T-helper 1 cell (primary cell): ENCODE measurements at regions not wholly inside any gene's neighbourhood (a gene's known extent, or its start where the extent isn't known, plus 50 kb on each side); places are given as distances from the start of the nearest gene placed in this dataset.
"Not testable (repeated sequence)": the region's sequence is repeated elsewhere in the genome, so short reads cannot be mapped to it uniquely, and the experiment has no call there.

Experiments
- DNase-seq, 5 donors: peaks; one replicate each; pipeline ENCODE4 v3.0.0-alpha.2; 2012 to 2020

DNA sequence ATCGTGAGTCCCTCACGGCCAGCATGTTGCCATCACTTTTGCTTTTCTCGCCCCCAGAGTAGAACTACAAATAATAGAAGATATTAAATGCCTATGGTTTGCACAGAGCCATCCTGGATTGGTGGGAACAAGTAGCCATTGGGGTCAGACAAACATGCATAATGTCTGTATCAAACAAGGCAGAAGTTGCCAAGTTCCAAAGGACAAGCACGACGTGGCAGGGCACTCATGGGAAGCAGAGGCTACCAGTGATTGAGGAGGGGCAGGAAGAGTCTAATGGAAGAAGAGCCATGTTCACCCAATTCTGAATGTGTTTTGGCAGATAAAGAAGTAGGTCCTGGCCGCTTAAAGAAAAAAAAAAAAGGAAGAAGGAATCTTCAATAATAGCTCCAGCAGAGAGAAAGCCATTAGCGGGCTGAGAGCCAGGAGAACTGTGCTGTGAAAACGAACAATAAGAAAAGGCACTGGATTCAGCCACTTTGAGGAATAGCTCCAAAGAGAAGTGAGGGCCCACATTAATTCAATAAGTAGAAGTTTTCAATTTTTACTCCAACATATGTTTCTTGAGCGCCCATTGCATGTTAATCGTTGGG lies 153.7 kb upstream of the ADCY2 start:
- DNase-seq: no peak

DNA sequence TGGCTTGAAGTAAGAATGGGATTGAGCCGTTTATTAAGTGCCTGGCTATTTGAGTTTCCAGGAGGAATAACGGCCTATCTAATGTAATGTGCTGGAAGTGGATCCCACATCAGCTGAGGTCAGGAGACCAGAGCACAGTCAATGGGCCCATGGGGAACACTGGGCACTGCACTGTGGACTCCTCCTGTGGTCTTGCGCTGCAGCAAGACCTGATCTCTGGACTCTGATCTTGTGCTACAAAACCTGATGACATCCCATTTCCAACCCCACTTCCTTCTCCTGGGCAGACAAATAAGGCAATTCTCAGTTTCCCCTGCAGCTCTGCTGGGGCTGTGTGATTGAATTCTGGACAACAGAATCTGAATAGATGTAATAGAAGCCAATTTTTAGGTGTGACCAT lies 151.7 kb upstream of the ADCY2 start:
- DNase-seq: no peak

DNA sequence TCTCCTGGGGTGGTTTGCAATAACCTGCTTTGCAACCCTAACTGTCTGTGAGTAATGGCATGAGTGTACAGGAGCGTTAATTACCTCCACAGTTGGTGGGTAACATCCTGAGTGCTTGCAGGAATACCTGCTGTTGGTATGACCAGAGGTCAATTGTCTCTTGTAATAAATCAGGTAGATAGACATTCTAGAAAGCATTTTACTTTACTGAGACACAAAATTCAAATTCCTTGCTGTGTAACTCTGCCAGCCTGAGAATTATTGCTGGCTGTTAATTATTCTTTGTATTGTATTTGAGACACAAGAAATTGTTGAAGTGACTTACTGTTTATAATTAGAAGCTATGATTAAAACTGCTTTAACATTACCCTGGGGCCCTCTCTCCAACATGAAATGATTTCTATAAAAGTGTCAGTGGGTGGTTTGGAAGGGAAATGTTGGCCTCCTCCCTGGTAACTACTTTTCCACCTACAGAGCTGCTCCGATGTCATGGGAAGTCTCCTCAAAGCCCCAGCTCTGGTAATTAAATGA lies 150.8 kb upstream of the ADCY2 start:
- no peak for DNase-seq

DNA sequence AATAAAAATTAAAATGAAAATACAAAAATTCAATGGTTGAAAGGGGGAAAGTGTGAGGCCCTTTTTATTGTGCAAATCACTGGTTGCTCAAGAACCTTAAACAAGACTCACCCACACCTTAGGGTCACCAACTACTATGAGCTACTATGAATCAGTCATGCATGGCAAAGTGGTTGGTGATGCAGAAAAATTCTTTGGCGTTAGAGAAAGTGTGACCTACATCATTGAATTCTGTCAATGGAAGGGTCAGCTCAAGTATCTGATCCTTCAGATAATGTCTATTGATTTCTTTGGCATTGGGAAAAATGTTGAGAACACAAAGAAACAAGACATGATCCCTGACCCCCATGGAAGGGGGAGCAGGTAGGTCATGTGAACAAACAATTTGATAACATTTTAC lies 149.7 kb upstream of the ADCY2 start:
- no peak for DNase-seq

DNA sequence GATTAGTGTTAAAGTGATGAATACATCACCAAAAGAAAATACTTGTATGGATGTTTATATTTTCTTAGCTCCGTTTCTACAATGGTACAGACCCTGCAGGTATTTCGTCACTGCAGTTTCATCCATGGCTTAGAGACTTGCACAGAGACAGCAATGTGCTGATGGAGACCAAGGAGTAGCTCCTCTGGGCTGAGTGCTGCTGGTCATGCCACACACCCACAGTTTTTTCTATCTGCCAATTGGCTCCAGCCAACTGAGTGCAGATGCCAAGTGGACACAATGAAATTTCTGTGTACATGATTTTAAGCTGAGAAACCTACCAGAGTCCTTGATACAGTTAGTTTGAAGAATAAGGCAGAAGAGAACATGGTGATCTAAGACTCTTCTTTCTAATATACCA lies 145.9 kb upstream of the ADCY2 start:
- DNase-seq: no peak

DNA sequence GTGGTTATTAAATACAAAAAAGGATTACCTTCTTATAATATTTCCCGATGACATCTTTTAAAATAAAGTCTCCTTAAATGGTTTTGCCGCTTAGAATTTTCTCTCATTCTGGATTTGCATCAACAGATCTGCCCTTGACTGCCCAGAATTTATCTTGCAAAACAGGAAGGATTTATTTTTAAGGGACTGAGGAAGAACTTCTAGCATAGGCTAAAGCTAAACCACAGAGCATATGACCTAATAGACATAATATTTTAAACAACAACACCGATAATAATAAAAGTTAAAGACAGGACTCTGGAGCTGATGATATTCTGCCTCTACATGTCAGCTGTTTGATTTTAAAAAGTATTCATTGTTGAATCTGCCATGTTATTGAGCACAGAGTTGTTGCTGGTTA lies 145.3 kb upstream of the ADCY2 start:
- DNase-seq: no peak

DNA sequence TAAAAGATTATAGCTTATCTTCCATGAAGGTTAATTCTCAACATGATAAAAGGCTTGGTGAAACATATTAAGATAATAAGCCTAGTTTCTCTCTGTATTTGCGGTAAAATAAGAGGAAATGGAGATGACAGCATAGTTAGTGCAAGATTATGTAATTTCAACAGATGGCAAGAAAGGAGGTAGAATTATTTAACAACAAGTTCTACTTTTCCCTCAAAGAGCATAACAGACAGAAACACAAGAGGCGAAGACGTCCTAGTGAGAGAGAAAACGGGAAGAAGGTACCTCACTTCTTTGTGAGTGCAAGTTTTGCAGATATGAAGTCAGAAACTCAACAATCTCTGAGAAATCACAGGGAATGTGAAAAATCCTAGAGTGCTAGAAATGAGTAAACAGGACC lies 144.8 kb upstream of the ADCY2 start:
- DNase-seq: no peak

DNA sequence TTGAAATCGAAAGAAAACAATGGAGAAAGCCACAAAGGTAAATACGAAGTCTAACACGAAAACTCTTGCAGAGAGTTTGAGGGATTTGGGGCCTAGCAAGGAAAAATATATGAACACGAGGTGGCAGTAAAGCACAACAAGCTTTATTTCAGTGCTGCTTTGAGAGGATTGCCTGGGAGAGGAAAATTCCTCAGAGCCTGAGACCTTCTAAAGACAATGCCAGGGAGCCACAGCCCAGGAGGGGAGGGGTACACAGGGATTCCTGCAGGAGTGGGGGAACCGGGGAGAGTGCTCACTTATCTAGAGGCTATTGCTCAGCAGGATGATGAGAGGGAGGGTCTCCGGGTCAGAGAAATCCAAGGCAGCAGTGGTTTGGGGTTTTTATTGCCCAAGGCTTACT lies 134.9 kb upstream of the ADCY2 start:
- peak in 1 of 5 donors; percentile 2 for DNase-seq

DNA sequence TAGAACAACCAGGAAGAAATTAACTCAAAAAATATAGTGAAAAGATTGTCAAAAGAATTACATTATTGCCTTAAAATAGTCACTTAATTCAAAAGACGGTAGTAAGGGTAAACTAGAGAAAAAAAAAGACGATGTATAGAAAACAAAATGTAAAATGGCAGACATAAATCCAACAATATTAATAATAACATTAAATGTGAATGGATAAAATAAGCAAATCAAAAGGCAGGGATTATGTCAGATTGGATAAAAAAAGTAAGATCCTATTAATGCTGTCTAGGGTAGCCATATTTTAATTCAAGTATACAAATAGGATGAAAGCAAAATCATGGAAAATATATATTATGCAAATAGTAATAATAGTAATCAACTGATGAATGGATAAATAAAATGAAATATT lies 134.0 kb upstream of the ADCY2 start:
- no peak for DNase-seq

DNA sequence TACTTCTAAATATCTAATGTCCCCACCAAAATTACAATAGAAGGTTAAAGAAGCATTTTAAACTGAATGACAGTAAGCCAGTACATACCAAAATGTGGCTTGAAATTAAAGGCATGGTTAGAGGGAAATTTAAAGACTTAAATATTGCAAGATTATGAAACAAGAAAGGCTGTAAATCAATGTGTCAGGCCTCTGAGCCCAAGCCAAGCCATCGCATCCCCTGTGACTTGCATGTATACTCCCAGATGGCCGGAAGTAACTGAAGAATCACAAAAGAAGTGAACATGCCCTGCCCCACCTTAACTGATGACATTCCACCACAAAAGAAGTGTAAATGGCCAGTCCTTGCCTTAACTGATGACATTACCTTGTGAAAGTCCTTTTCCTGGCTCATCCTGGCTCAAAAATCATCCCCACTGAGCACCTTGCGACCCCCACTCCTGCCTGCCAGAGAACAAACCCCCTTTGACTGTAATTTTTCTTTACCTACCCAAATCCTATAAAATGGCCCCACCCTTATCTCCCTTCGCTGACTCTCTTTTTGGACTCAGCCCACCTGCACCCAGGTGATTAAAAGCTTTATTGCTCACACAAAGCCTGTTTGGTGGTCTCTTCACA lies 132.4 kb upstream of the ADCY2 start:
- DNase-seq: not testable (repeated sequence)

DNA sequence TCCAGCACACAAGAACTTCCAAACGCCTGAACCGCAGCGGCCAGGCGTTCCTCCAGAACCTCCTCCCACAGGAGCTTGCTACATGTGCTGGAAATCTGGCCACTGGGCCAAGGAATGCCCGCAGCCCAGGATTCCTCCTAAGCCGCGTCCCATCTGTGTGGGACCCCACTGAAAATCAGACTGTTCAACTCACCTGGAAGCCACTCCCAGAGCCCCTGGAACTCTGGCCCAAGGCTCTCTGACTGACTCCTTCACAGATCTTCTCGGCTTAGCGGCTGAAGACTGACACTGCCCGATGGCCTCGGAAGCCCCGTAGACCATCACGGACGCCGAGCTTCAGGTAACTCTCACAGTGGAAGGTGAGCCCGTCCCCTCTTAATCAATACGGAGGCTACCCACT lies 130.2 kb upstream of the ADCY2 start:
- DNase-seq: not testable (repeated sequence)

DNA sequence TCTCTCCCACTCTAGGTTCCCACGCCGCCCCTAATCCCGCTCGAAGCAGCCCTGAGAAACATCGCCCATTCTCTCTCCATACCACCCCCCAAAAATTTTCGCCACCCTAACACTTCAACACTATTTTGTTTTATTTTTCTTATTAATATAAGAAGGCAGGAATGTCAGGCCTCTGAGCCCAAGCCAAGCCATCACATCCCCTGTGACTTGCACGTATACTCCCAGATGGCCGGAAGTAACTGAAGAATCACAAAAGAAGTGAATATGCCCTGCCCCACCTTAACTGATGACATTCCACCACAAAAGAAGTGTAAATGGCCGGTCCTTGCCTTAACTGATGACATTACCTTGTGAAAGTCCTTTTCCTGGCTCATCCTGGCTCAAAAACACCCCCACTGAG lies 127.2 kb upstream of the ADCY2 start:
- DNase-seq: not testable (repeated sequence)

DNA sequence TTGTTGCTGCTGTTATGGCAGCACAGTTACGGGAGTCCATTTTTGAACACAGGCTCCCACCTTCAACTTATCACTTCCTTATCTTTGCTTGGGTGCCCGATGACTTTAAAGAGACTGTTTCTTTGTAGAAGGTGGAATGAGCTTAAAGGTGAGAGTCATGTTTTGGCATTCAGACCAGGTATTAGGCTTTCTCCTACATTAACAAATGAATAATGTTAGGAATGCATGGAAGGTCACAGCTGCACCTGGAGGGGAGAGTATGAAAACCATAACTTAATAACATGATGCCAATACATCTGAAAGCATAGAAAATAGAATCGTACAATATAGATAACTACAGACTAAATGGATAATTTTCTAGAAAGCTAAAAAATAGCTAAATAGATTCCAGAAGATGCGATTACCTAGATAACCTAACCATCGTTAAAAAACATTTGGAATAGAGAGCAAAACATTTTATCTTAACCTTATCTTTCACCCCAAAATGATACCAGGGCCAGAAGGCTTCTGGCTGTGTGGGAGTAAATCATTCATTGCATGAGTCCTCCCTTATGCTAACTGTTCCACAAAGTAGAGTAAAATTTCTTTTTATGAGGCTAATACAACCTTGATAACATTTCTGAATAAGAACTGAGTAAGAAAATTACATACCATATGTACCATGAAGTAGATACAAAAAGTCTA lies 126.2 kb upstream of the ADCY2 start:
- no peak for DNase-seq

DNA sequence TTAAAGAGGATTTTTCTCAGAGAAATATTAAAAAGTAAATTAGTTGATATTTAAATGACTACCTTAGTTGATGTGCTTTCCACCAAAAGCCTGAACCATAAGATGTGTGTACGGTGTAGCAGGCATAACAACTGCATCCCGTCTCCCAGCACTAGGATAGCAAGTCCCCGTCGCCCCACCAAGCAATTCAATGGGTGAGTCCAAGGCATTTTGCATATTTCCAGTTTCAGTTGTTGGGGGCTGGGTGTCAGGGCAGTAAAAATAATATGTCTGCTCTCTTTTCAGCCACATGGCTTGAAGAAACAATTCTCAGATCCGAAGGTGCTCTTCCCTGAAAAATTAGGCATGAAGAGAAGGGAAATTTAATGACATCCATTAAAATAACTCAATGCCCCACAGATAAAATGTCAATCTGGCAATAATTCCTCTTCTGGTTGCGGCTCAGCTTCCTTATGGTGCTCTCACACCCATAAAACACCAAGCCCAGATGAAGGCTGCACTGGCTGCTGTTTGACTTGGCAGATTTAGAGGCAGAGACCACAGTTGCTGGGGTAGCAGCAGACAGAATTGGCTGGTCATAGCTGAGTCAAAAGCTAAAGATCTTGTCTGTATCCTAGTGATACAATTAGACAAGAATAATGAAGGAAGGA lies 124.4 kb upstream of the ADCY2 start:
- DNase-seq: no peak

DNA sequence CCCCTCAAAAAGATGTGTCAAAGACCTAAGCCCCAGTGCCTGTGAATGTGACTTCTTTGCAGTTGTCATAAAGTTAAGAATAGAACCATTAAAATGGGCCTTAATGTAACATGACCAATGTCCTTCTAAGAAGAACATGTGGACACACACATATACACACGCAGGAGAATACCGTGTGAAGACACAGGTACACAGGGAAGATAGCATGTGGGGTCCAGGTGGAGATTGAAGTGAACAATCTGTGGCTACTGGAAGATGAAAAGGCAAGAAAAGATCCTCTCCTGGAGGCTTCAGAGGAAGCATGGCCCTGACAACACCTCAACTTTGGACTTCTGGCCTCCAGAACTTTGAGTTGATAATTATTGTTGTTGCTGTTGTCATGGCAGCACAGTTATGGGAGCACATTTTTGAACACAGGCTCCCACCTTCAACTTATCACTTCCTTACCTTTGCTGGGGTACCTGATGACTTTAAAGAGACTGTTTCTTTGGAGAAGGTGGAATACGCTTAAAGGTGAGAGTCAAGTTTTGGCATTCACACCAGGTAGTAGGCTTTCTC lies 123.5 kb upstream of the ADCY2 start:
- DNase-seq: no peak

DNA sequence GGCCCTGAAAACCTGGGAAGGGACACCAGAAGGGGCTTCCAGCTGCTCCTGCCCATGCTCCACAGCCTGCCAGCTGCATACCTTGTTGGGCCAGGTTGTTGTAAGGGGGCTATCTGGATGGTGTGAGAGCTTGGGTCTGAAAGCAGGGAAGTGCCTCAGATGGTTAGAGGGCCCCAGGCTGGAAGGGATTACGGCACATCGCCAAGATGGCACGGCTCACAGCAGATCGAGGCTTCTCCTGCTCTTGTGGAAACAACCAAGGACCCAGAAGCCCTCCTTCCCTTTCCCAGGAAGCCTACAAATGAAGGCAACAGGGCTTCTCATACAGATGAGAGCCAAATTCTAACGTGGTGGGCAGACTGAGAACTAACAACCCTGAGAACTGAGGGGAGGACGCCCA lies 121.7 kb upstream of the ADCY2 start:
- DNase-seq: no peak

DNA sequence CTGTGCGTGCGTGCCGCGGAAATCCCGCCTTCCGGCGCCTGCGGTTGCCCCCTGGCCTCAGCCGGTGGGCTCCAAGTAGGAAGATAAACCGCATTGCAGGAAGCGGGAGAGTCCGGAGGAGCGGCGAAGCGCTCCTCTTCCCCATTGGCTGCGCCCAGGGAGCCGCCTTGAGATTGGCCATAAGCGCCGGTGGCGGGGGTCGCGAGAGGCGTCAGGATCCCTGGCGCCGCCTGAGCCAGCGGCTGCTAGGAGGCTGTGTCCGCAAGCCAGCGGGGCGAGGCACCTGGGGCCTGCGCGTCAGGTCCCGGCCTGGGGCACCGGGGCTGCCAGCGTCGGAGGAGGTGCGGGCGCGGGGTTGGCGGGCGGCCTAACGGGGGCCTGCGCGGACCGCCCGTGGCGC lies 106.3 kb upstream of the ADCY2 start:
- not testable (repeated sequence) for DNase-seq

DNA sequence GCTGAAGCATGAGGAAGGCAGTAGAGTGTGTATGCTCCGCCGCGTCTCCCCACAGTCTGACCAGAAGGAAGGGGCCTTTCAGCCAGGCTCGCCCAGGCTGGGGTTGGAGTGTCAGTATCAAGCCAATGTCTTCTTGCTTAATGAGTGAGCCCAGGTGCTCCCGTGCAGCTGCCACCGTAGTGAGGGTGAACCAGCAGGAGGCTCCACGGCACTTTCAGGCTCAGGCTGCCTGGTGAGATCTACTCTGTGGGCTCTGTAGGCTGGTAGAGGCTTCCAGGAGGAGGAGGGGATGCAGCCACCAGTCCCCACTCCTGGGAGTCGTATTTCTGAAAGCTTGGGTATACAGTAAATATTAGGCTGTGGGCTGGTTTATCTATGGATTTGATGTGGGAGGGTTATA lies 98.1 kb upstream of the ADCY2 start:
- DNase-seq: not testable (repeated sequence)

DNA sequence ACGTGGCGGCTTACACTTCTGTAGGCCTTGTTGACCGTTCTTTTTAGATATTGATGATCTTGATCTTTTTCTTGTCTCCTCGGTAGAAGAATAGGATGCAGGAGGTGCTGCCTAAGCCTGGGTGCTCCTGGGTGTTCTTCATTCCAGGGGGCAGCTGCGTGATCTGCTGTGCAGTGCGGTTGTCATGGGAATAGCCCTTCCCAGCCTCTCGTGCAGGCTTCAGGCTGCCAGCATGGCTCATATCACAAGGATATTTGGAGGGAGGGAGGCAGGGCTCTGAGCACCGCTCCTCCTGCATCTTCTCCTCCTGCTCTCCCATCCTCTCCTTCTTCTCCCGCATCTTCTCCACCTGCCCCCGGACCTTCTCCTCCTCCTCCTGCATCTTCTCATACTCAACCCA lies 96.2 kb upstream of the ADCY2 start:
- not testable (repeated sequence) for DNase-seq

DNA sequence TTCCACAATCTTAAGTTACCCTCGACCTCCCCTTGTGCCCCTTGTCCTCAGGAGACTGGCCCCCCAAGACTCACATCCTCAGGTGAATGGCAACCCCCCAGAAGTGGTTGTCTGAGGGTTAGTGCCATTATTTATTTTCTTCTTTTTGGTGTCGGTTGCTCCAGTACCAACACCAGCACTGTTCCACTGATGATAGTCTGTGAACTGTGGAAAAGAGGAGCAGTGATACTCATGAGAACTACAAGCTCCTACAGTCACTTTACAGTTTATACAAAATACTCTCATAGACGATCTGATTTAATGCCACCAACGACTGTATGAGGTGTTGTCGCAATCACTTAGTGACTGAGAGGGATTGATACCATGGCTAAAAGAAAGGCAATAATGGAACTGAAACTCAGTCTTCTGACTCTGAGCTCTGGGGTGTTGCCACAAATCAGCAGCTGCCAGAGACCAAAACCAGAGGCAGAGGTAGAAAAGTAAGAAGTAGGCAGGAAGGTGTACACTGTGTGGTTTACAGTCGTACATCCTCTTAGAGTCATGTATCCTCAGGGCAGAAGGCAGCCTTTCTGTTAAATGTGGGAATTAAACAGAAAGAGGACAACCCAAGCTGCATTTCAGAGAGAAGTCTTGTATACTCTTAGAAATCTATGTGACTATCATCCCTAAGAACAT lies 90.8 kb upstream of the ADCY2 start:
- not testable (repeated sequence) for DNase-seq

DNA sequence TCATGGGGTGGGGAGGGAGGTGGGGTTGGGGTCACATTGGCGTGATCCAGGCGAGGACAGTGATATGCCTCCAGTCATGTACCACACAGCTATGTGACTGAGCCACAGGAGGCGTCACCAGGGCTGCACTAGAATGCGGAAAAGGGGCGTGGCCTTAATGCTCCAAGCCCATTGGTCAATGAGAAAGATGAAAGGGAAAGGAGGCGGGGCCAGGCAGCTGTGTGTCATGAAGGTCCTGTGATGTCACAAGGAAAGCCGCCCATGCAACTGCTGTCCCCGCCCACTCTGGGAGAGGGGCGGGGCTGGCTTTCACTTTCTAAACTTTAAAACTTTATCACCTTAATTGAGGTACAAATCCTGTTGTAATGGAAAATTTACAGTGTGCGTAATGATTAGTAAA lies 89.4 kb upstream of the ADCY2 start:
- DNase-seq: peak in 1 of 5 donors; percentile 1

DNA sequence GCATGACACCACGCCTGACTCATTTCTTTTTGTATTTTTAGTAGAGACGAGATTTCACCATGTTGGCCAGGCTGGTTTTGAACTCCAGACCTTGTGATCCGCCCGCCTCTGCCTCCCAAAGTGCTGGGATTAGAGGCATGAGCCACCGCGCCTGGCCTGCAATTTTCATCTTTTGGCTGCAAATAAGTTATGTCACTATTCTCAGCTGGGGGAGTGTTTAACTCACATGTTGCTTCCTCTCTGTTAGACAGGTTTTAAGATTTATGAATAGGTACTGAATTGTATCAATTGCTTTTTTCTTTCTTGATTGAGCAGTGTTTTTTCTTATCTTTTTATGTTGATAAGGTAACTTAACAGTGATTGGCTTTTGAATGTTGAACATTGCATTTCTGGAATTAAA lies 88.2 kb upstream of the ADCY2 start:
- not testable (repeated sequence) for DNase-seq

DNA sequence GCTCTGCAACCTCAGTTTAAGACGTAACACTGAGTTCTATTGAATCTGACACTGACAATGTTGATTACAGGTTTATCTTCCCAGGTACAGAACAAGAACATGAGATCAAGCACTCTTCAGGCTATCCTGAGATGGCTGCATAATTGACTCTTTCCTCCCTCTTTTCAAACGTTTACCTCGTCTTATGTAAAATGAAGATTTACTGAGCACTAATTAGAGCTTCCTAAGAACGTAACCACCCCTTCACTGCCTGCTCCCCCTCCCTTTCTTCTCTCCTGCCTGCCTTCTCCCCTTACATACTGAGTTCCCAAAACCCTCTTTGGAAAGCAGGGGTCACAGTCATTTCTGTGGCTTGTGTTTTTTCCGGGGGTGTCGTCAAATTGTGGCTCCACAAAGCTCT lies 86.2 kb upstream of the ADCY2 start:
- not testable (repeated sequence) for DNase-seq
